MV-4-11 (cell line): ENCODE measurements at regions not wholly inside any gene's neighbourhood (a gene's known extent, or its start where the extent isn't known, plus 50 kb on each side); places are given as distances from the start of the nearest gene placed in this dataset.
A peak's percentile ranks its signal among the peaks of the same experiment; 100 is the strongest.
"Not testable (repeated sequence)": the region's sequence is repeated elsewhere in the genome, so short reads cannot be mapped to it uniquely, and the experiment has no call there.

Experiments used
- DNase-seq: peaks from one replicate; lab custom pipeline; 2025; lab: John Stamatoyannopoulos, UW

GRCh38 chr1:157262422-157262821, 124.2 kb upstream of the ETV3 start:
- no peak for DNase-seq

- not testable (repeated sequence) for DNase-seq
These were observed 117.7 kb upstream of the ETV3 start for GRCh38 chr1:157255891-157256290.

- not testable (repeated sequence) for DNase-seq
These were observed 116.0 kb upstream of the ETV3 start for GRCh38 chr1:157254183-157254582.

- DNase-seq = no peak
These were observed 114.3 kb upstream of the ETV3 start for GRCh38 chr1:157252473-157252872.

- DNase-seq = no peak
These were observed 111.5 kb upstream of the ETV3 start for GRCh38 chr1:157249739-157250138.

GRCh38 chr1:157249326-157249725, 111.1 kb upstream of the ETV3 start:
- peak; percentile 77 for DNase-seq

GRCh38 chr1:157247764-157248049, 109.5 kb upstream of the ETV3 start:
- not testable (repeated sequence) for DNase-seq

- DNase-seq = no peak
These were observed 109.0 kb upstream of the ETV3 start for GRCh38 chr1:157247005-157247763.

- DNase-seq = peak; percentile 13
These were observed 107.6 kb upstream of the ETV3 start for GRCh38 chr1:157245823-157246222.

GRCh38 chr1:157241185-157241538, 103.0 kb upstream of the ETV3 start:
- DNase-seq = no peak

GRCh38 chr1:157240495-157241184, 102.4 kb upstream of the ETV3 start:
- DNase-seq = no peak

- peak; percentile 22 for DNase-seq
These were observed 101.7 kb upstream of the ETV3 start for GRCh38 chr1:157239936-157240335.

- no peak for DNase-seq
These were observed 100.4 kb upstream of the ETV3 start for GRCh38 chr1:157238585-157238984.

GRCh38 chr1:157237981-157238380, 99.8 kb upstream of the ETV3 start:
- no peak for DNase-seq

GRCh38 chr1:157237522-157237921, 99.3 kb upstream of the ETV3 start:
- no peak for DNase-seq

- DNase-seq = no peak
These were observed 97.9 kb upstream of the ETV3 start for GRCh38 chr1:157236072-157236471.

GRCh38 chr1:157235307-157235706, 97.1 kb upstream of the ETV3 start:
- DNase-seq = no peak

GRCh38 chr1:157234705-157235273, 96.6 kb upstream of the ETV3 start:
- DNase-seq = no peak

- DNase-seq = no peak
These were observed 94.9 kb upstream of the ETV3 start for GRCh38 chr1:157233131-157233530.

- DNase-seq = no peak
These were observed 93.8 kb upstream of the ETV3 start for GRCh38 chr1:157231846-157232525.

GRCh38 chr1:157230500-157230899, 92.3 kb upstream of the ETV3 start:
- no peak for DNase-seq

- DNase-seq = no peak
These were observed 89.5 kb upstream of the ETV3 start for GRCh38 chr1:157227700-157228099.

- DNase-seq = no peak
These were observed 88.5 kb upstream of the ETV3 start for GRCh38 chr1:157226739-157227138.
